ENCODE measurements at regions not wholly inside any gene's neighbourhood (a gene's known extent, or its start where the extent isn't known, plus 50 kb on each side); places are given as distances from the start of the nearest gene placed in this dataset.

DNA sequence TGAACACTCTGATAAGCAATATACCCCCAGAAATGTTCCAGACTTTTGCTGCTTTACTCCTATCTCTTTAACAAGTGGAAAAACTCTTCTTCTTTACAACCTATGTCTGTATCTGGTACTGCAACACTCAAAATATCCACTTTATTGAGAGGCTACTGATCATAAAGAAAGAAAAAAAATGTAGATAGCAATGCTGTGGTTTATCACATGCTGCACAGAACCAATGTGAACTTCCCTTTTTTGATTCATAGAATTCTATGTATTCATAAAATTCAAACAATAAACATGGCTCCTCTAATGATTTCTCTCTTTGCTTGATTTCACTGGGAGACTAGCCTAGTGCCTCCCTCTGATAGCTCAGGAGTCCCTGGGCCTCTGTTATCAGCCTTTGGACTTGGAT, 223.5 kb downstream of the ZNF674 start:
- TF ChIP-seq, protein P1, sequence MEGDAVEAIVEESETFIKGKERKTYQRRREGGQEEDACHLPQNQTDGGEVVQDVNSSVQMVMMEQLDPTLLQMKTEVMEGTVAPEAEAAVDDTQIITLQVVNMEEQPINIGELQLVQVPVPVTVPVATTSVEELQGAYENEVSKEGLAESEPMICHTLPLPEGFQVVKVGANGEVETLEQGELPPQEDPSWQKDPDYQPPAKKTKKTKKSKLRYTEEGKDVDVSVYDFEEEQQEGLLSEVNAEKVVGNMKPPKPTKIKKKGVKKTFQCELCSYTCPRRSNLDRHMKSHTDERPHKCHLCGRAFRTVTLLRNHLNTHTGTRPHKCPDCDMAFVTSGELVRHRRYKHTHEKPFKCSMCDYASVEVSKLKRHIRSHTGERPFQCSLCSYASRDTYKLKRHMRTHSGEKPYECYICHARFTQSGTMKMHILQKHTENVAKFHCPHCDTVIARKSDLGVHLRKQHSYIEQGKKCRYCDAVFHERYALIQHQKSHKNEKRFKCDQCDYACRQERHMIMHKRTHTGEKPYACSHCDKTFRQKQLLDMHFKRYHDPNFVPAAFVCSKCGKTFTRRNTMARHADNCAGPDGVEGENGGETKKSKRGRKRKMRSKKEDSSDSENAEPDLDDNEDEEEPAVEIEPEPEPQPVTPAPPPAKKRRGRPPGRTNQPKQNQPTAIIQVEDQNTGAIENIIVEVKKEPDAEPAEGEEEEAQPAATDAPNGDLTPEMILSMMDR (IDR thresholded peaks at IDR 0.05): no peak
- Histone ChIP-seq H4K20me1 (ENCODE audit: insufficient read depth, low read length) (no peaks in the 10 kb centered on the region), H3K9ac (ENCODE audit: insufficient read depth, low read length, poor library complexity, severe bottlenecking) (no peak overlapping the region), H3K4me2 (replicated peaks; ENCODE audit: extremely low read depth, low read length, poor library complexity, severe bottlenecking) (no peak overlapping the region), H3K79me2 (ENCODE audit: insufficient read depth, low read length) (no peaks in the 10 kb centered on the region), H3K27me3 (ENCODE audit: control insufficient read depth in 2 of 2, insufficient read depth in 2 of 2, low read length in 2 of 2) (peaks cover 0 to 2% of the 10 kb centered on the region in 2 donors), H3K36me3 (replicated peaks in 1 of 2; ENCODE audit: control insufficient read depth in 1 of 2, insufficient read depth in 2 of 2, low read length in 2 of 2) (no peaks in the 10 kb centered on the region), H2AFZ (ENCODE audit: insufficient read depth, low read depth, low read length, poor library complexity, severe bottlenecking) (no peak overlapping the region), H3K4me3 (replicated peaks in 1 of 3; ENCODE audit: low read depth in 2 of 3, low read length in 3 of 3) (no peak overlapping the region), H3K27ac (ENCODE audit: low read depth in 1 of 2, low read length in 2 of 2) (no peak overlapping the region), H3K9me3 (replicated peaks in 1 of 2; ENCODE audit: control insufficient read depth in 1 of 2, insufficient read depth in 1 of 2, low read length in 2 of 2) (no peaks in the 10 kb centered on the region), H3K4me1 (ENCODE audit: control insufficient read depth in 1 of 2, insufficient read depth in 2 of 2, low read length in 2 of 2) (no peaks in the 10 kb centered on the region)
- Mint-ChIP-seq H3K9me3 (peaks cover 0 to 3% (median 0%) of the 10 kb centered on the region in 7 donors), H3K4me1 (no peaks in the 10 kb centered on the region), H3K27ac (no peak overlapping the region), H3K36me3 (no peaks in the 10 kb centered on the region), H3K27me3 (ENCODE audit: low read depth in 3 of 3) (peaks cover 0 to 7% (median 0%) of the 10 kb centered on the region in 3 donors), H3K4me3 (no peak overlapping the region)
- no peak for DNase-seq
- intact Hi-C loops (cut with micrococcal nuclease): no loop called here

DNA sequence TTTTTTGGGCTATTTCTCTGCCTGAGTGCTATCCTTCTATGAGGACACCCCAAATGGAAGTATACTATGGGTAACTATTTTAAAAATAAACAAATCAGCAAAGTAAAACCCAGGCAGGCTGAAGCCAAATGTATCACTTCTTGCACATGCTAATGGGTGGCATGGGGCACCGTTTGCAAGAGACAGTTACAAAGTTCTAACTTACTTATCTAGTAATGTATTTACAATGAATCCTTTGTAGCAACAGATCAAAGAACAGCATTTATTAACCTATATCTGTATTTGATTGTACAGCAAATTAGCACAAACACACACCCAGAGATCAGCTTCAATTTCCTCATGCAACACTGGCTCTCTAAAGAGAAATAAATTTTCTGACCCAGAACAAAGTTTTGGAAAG, 225.5 kb downstream of the ZNF674 start:
- H3K4me3 Mint-ChIP-seq: no peak overlapping the region
- intact Hi-C loops (cut with micrococcal nuclease): no loop called here
- WGBS (ENCODE audit: insufficient coverage): no CpG with 5 or more reads among the region's 1 CpG
- no peaks in the 10 kb centered on the region for H3K4me1 Mint-ChIP-seq
- H3K4me3 ChIP-seq (replicated peaks in 1 of 3; ENCODE audit: low read depth in 2 of 3, low read length in 3 of 3): no peak overlapping the region
- H3K9me3 Mint-ChIP-seq: peaks cover 0 to 8% (median 0%) of the 10 kb centered on the region in 7 donors
- no peak for DNase-seq
- no peaks in the 10 kb centered on the region for H3K36me3 Mint-ChIP-seq
- H3K27me3 Mint-ChIP-seq (ENCODE audit: low read depth in 3 of 3): peaks cover 0 to 6% (median 0%) of the 10 kb centered on the region in 3 donors
- H3K79me2 ChIP-seq (ENCODE audit: insufficient read depth, low read length): no peaks in the 10 kb centered on the region
- H4K20me1 ChIP-seq (ENCODE audit: insufficient read depth, low read length): no peaks in the 10 kb centered on the region
- no peaks in the 10 kb centered on the region for H3K4me1 ChIP-seq (ENCODE audit: control insufficient read depth in 1 of 2, insufficient read depth in 2 of 2, low read length in 2 of 2)
- H3K27ac Mint-ChIP-seq: no peak overlapping the region
- no peak overlapping the region for H3K4me2 ChIP-seq (replicated peaks; ENCODE audit: extremely low read depth, low read length, poor library complexity, severe bottlenecking)
- H3K9ac ChIP-seq (ENCODE audit: insufficient read depth, low read length, poor library complexity, severe bottlenecking): no peak overlapping the region
- H3K9me3 ChIP-seq (replicated peaks in 1 of 2; ENCODE audit: control insufficient read depth in 1 of 2, insufficient read depth in 1 of 2, low read length in 2 of 2): no peaks in the 10 kb centered on the region
- no peaks in the 10 kb centered on the region for H3K27me3 ChIP-seq (ENCODE audit: control insufficient read depth in 2 of 2, insufficient read depth in 2 of 2, low read length in 2 of 2)
- TF ChIP-seq, protein P1 (IDR thresholded peaks at IDR 0.05): no peak
- no peak overlapping the region for H3K27ac ChIP-seq (ENCODE audit: low read depth in 1 of 2, low read length in 2 of 2)
- H3K36me3 ChIP-seq (replicated peaks in 1 of 2; ENCODE audit: control insufficient read depth in 1 of 2, insufficient read depth in 2 of 2, low read length in 2 of 2): no peaks in the 10 kb centered on the region
- no peak overlapping the region for H2AFZ ChIP-seq (ENCODE audit: insufficient read depth, low read depth, low read length, poor library complexity, severe bottlenecking)
